HEK293 (cell line): ENCODE measurements at regions not wholly inside any gene's neighbourhood (a gene's known extent, or its start where the extent isn't known, plus 50 kb on each side); places are given as distances from the start of the nearest gene placed in this dataset.

ENCODE experiments used
- CTCF ChIA-PET: fragments of 350-600 bp; formaldehyde crosslinking; extraction: SDS; loops from one replicate; lab custom pipeline; 2021; ENCODE audit warnings: antibody characterized with exemption; lab: Yijun Ruan, JAX
- POLR2A ChIA-PET: fragments of 300-600 bp; formaldehyde crosslinking; extraction: SDS; loops from one replicate; lab custom pipeline; 2020; ENCODE audit warnings: antibody characterized with exemption, inconsistent platforms; lab: Yijun Ruan, JAX
- H3K27ac ChIP-seq: fragments of 200-500 bp; sonication (Bioruptor generic); 2 replicates; pipeline ENCODE4 v1.5.1; 2014; ENCODE audit warnings: low read depth, low read length, control low read depth, inconsistent platforms; ENCODE audit errors: extremely low read depth
- H3K36me3 ChIP-seq, 2 experiments: fragments of 200-500 bp in 1 of 2; sonication (Bioruptor generic) in 1 of 2; 1 replicate in 1 of 2; 2 replicates in 1 of 2; pipeline ENCODE4 v1.5.1; 2014 to 2017; ENCODE audit warnings: inconsistent platforms in 2 of 2, low read length in 2 of 2; ENCODE audit not compliant: control insufficient read depth in 2 of 2, insufficient read depth in 1 of 2
- H3K4me1 ChIP-seq: fragments of 200-500 bp; sonication (Bioruptor generic); 2 replicates; pipeline ENCODE4 v1.5.1; 2014; ENCODE audit warnings: mild to moderate bottlenecking, low read length, inconsistent platforms; ENCODE audit not compliant: control insufficient read depth, insufficient read depth
- H3K4me3 ChIP-seq: 2 replicates; pipeline ENCODE4 v1.5.1; 2011; ENCODE audit warnings: low read depth, mild to moderate bottlenecking, control low read depth, low read length, moderate library complexity
- H3K9me3 ChIP-seq: fragments of 200-500 bp; sonication (Bioruptor generic); 2 replicates; pipeline ENCODE4 v1.5.1; 2014; ENCODE audit warnings: low read depth, low read length, inconsistent platforms; ENCODE audit not compliant: control insufficient read depth, insufficient read depth
- HOXA7 ChIP-seq: sonication (generic); formaldehyde crosslinking; IDR thresholded peaks from 2 replicates; pipeline ENCODE4 v1.8.1; 2022; ENCODE audit warnings: missing genetic modification reagents, borderline replicate concordance
- IKZF3 ChIP-seq: fragments of 450-650 bp; IDR thresholded peaks from 2 replicates; pipeline ENCODE4 v1.5.0; 2018; ENCODE audit warnings: missing biosample characterization, mild to moderate bottlenecking, missing genetic modification characterization, moderate library complexity
- REPIN1 ChIP-seq: fragments of 450-650 bp; formaldehyde crosslinking; IDR thresholded peaks from 2 replicates; pipeline ENCODE4 v1.5.1; 2017; ENCODE audit warnings: missing biosample characterization, missing genetic modification characterization, low read depth
- TRIM28 ChIP-seq: IDR thresholded peaks from 2 replicates; pipeline ENCODE4 v1.6.1; 2011; ENCODE audit warnings: low read length, control low read depth, borderline replicate concordance
- WT1 ChIP-seq: fragments of 450-650 bp; formaldehyde crosslinking; IDR thresholded peaks from 2 replicates; pipeline ENCODE4 v1.5.1; 2016; ENCODE audit warnings: missing biosample characterization, missing genetic modification characterization
- YY2 ChIP-seq: fragments of 450-650 bp; formaldehyde crosslinking; IDR thresholded peaks from 2 replicates; pipeline ENCODE4 v1.5.1; 2016; ENCODE audit warnings: missing biosample characterization, missing genetic modification characterization
- ZFHX2 ChIP-seq: fragments of 450-650 bp; formaldehyde crosslinking; conservative IDR thresholded peaks from 2 replicates; pipeline ENCODE4 v1.5.1; 2016; ENCODE audit warnings: missing biosample characterization, missing genetic modification characterization
- ZFP37 ChIP-seq: fragments of 450-650 bp; formaldehyde crosslinking; IDR thresholded peaks from 2 replicates; pipeline ENCODE4 v1.5.1; 2016; ENCODE audit warnings: missing biosample characterization, missing genetic modification characterization
- ZFP41 ChIP-seq: fragments of 450-650 bp; formaldehyde crosslinking; IDR thresholded peaks from 2 replicates; pipeline ENCODE4 v1.5.1; 2016; ENCODE audit warnings: missing biosample characterization, missing genetic modification characterization, borderline replicate concordance
- ZNF138 ChIP-seq: fragments of 450-650 bp; formaldehyde crosslinking; IDR thresholded peaks from 2 replicates; pipeline ENCODE4 v1.5.1; 2016; ENCODE audit warnings: missing biosample characterization, missing genetic modification characterization, borderline replicate concordance
- ZNF202 ChIP-seq: fragments of 450-650 bp; formaldehyde crosslinking; IDR thresholded peaks from 2 replicates; pipeline ENCODE4 v1.5.1; 2016; ENCODE audit warnings: missing biosample characterization, missing genetic modification characterization, borderline replicate concordance
- ZNF214 ChIP-seq: fragments of 450-650 bp; formaldehyde crosslinking; IDR thresholded peaks from 2 replicates; pipeline ENCODE4 v1.5.1; 2017; ENCODE audit warnings: missing biosample characterization, mild to moderate bottlenecking, missing genetic modification characterization, borderline replicate concordance
- ZNF394 ChIP-seq: fragments of 450-650 bp; formaldehyde crosslinking; IDR thresholded peaks from 2 replicates; pipeline ENCODE4 v1.5.1; 2016; ENCODE audit warnings: missing biosample characterization, missing genetic modification characterization, mild to moderate bottlenecking, moderate library complexity, borderline replicate concordance
- ZNF423 ChIP-seq: fragments of 450-650 bp; formaldehyde crosslinking; IDR thresholded peaks from 2 replicates; pipeline ENCODE4 v1.5.1; 2016; ENCODE audit warnings: missing biosample characterization, missing genetic modification characterization
- ZNF514 ChIP-seq: fragments of 450-650 bp; formaldehyde crosslinking; IDR thresholded peaks from 2 replicates; pipeline ENCODE4 v1.5.1; 2016; ENCODE audit warnings: missing biosample characterization, missing genetic modification characterization
- ZNF548 ChIP-seq: fragments of 450-650 bp; formaldehyde crosslinking; IDR thresholded peaks from 2 replicates; pipeline ENCODE4 v1.5.1; 2016; ENCODE audit warnings: missing biosample characterization, missing genetic modification characterization
- ZNF610 ChIP-seq: fragments of 450-650 bp; formaldehyde crosslinking; IDR thresholded peaks from 2 replicates; pipeline ENCODE4 v1.5.1; 2016; ENCODE audit warnings: missing biosample characterization, missing genetic modification characterization, borderline replicate concordance
- ZNF654 ChIP-seq: fragments of 450-650 bp; formaldehyde crosslinking; IDR thresholded peaks from 2 replicates; pipeline ENCODE4 v1.5.1; 2016; ENCODE audit warnings: low read depth, missing biosample characterization, missing genetic modification characterization
- TF ChIP-seq, protein P1 (sequence below): fragments of 450-650 bp; formaldehyde crosslinking; IDR thresholded peaks from 2 replicates; pipeline ENCODE4 v1.5.0; 2017; ENCODE audit warnings: missing biosample characterization, missing genetic modification characterization, borderline replicate concordance
- TF ChIP-seq, protein P2 (sequence below): fragments of 450-650 bp; formaldehyde crosslinking; IDR thresholded peaks from 2 replicates; pipeline ENCODE4 v1.5.1; 2017; ENCODE audit warnings: missing biosample characterization, missing genetic modification characterization
- TF ChIP-seq, protein P3 (sequence below): fragments of 450-650 bp; formaldehyde crosslinking; IDR thresholded peaks from 2 replicates; pipeline ENCODE4 v1.5.1; 2016; ENCODE audit warnings: missing biosample characterization, missing genetic modification characterization

DNA sequence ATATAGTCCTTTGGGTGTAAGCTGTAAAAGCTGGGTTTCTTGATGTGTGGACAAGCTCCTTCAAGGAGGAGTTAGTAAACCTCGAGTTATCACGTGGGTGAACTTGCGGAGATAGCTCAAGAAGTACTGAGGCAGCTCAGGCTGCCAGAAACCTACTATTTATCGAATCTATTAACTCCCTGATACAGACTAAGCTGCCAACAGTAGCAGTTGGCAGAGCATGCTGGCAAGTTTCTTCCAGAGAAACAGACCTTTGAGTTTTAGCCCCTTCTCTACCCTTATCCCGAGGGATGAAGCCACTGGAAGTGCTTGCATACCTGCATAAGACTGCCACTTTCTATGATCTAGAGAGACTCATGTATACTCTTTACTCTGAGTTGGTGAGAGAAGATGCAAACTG is 624.5 kb upstream of the USP24 start:
- H3K4me1 ChIP-seq: no peaks in the 10 kb centered on the region
- no peaks in the 10 kb centered on the region for H3K9me3 ChIP-seq
- TF ChIP-seq, protein P1, sequence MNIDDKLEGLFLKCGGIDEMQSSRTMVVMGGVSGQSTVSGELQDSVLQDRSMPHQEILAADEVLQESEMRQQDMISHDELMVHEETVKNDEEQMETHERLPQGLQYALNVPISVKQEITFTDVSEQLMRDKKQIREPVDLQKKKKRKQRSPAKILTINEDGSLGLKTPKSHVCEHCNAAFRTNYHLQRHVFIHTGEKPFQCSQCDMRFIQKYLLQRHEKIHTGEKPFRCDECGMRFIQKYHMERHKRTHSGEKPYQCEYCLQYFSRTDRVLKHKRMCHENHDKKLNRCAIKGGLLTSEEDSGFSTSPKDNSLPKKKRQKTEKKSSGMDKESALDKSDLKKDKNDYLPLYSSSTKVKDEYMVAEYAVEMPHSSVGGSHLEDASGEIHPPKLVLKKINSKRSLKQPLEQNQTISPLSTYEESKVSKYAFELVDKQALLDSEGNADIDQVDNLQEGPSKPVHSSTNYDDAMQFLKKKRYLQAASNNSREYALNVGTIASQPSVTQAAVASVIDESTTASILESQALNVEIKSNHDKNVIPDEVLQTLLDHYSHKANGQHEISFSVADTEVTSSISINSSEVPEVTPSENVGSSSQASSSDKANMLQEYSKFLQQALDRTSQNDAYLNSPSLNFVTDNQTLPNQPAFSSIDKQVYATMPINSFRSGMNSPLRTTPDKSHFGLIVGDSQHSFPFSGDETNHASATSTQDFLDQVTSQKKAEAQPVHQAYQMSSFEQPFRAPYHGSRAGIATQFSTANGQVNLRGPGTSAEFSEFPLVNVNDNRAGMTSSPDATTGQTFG (tag by site-specific recombination): no peak
- TF ChIP-seq ZNF610 (tag by site-specific recombination) (no peak), TRIM28 (no peak), WT1 (tag by site-specific recombination) (no peak), ZNF423 (tag by site-specific recombination) (no peak), ZNF394 (tag by site-specific recombination) (no peak), ZNF138 (no peak)
- H3K4me3 ChIP-seq: no peak overlapping the region
- no peaks in the 10 kb centered on the region for H3K36me3 ChIP-seq
- no peak overlapping the region for H3K27ac ChIP-seq
- CTCF ChIA-PET: interaction anchor here (1.2 kb wide), 1 partner anchor 461 kb away, joined by 5 read pairs; no protein-coding TSS in a partner anchor
- POLR2A ChIA-PET: interaction anchor here (1.5 kb wide), 1 partner anchor 11 kb away, joined by 3 read pairs; no protein-coding TSS in a partner anchor

DNA sequence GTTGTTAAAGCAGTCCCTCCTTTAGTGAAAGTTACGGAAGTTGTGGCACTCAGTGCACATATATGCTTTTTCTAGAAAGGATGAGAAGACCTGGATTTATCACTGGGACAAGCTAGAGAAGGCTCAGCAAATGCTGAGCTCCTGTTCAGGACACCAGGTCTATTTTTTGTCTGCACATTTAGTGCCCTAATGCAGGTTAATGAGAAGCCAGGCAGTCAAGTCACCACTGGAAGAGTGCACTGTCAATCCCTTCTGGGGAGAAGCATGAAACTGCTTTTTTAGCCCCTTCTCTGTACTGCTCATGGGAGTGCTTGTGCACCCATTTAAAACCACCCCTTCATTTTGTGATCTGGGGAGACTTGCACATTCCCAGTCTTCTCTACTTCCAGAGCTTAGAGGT is 624.1 kb upstream of the USP24 start:
- H3K36me3 ChIP-seq: no peaks in the 10 kb centered on the region
- no peak for TF ChIP-seq HOXA7 (CRISPR knock-in tag)
- no peak for TF ChIP-seq ZFP41 (tag by site-specific recombination)
- TF ChIP-seq ZFHX2 (tag by site-specific recombination): no peak
- TF ChIP-seq ZNF654 (tag by site-specific recombination): no peak
- TF ChIP-seq, protein P2, sequence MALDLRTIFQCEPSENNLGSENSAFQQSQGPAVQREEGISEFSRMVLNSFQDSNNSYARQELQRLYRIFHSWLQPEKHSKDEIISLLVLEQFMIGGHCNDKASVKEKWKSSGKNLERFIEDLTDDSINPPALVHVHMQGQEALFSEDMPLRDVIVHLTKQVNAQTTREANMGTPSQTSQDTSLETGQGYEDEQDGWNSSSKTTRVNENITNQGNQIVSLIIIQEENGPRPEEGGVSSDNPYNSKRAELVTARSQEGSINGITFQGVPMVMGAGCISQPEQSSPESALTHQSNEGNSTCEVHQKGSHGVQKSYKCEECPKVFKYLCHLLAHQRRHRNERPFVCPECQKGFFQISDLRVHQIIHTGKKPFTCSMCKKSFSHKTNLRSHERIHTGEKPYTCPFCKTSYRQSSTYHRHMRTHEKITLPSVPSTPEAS (tag by site-specific recombination): no peak
- TF ChIP-seq YY2: no peak
- TF ChIP-seq, protein P3, sequence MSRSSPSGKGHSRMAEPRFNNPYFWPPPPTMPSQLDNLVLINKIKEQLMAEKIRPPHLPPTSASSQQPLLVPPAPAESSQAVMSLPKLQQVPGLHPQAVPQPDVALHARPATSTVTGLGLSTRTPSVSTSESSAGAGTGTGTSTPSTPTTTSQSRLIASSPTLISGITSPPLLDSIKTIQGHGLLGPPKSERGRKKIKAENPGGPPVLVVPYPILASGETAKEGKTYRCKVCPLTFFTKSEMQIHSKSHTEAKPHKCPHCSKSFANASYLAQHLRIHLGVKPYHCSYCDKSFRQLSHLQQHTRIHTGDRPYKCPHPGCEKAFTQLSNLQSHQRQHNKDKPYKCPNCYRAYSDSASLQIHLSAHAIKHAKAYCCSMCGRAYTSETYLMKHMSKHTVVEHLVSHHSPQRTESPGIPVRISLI: no peak
- no peak for TF ChIP-seq ZNF202
- TF ChIP-seq REPIN1 (tag by site-specific recombination): no peak
- TF ChIP-seq IKZF3: no peak
- TF ChIP-seq WT1 (tag by site-specific recombination): no peak
- TF ChIP-seq ZNF214 (tag by site-specific recombination): no peak
- TF ChIP-seq ZNF514 (tag by site-specific recombination): no peak
- no peak for TF ChIP-seq ZNF548 (tag by site-specific recombination)
- no peak for TF ChIP-seq ZFP37 (tag by site-specific recombination)
- no peaks in the 10 kb centered on the region for H3K4me1 ChIP-seq
- H3K27ac ChIP-seq: no peak overlapping the region
- ChIA-PET POLR2A (no interaction called here), CTCF (interaction anchor here (1.1 to 1.2 kb wide), 2 partner anchors 460 to 555 kb away, joined by 3 to 5 read pairs; no protein-coding TSS in a partner anchor)
- H3K4me3 ChIP-seq: no peak overlapping the region
- no peaks in the 10 kb centered on the region for H3K9me3 ChIP-seq
